Hematopoietic multipotent progenitor cell (in vitro differentiated cells): ENCODE measurements at regions not wholly inside any gene's neighbourhood (a gene's known extent, or its start where the extent isn't known, plus 50 kb on each side); places are given as distances from the start of the nearest gene placed in this dataset.
"Not testable (repeated sequence)": the region's sequence is repeated elsewhere in the genome, so short reads cannot be mapped to it uniquely, and the experiment has no call there.

Experiments
- DNase-seq, 3 donors: peaks; one replicate each; pipeline ENCODE4 v3.0.0-alpha.2; 2011 to 2015; ENCODE audit warnings: low read depth in 2 of 3, low spot score in 2 of 3

GRCh38 chr9:107853461-107853860 lies 363.9 kb upstream of the KLF4 start:
- DNase-seq: no peak

DNA sequence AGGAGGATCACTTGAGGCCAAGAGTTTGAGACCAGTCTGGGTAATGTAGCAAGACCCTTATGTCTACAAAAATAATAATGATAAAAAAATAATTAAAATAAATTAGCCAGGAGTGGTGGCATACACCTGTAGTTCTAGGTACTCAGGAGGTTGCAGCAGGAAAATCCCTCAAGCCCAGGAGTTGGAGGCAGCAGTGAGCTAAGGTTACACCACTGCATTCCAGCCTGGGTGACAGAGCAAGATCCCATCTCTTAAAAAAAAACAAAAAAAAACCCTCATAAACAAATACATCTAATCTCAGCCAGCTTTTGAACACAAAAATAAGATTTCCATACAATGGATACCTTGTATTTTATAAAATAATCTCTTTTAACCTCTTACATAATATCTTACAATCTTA lies 363.3 kb upstream of the KLF4 start:
- no peak for DNase-seq

- no peak for DNase-seq
These were observed 361.1 kb upstream of the KLF4 start for GRCh38 chr9:107850653-107851052.

- peak in 1 of 3 donors; percentile 4 for DNase-seq
These were observed 358.7 kb upstream of the KLF4 start for GRCh38 chr9:107847978-107848964.

- DNase-seq: no peak
These were observed 353.0 kb upstream of the KLF4 start for GRCh38 chr9:107842530-107842929.

DNA sequence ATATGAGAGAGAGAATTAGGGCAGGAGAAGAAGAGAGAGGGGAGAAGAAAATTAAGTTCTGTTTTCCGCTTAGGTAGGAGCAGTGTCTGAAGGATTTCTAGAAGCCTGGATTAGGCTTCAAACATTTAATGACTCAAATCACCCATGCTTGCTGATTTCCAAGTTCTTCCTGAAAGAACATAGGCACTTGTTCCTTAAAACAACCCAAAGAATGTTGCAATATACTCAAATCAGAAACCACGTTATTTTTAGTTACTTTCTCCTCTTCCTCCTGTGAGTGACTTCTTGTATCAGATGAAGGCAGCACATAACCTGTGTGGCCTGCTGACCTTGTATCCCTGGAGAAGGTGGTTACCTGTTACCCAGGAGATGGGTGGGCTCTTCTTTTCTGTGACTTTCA lies 351.5 kb upstream of the KLF4 start:
- no peak for DNase-seq

DNA sequence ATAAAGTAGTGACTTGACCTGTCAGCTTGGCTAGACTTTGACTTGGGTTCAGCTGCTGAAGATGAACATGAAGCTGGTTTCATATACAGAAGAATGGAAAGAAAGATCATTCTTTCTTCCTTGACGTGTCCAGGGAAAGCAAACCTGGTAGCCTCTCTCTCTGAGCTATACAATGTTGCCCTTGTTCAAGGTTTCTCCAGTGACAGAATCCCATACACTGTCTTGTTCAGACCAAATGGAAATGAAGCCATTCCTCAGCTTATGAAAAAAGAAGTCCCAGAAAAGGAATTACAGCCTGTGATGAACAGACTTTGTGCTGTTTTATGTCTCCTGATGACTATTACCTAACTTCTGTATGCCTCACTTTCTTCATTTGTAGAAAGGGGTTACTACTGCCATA lies 349.8 kb upstream of the KLF4 start:
- no peak for DNase-seq

GRCh38 chr9:107838766-107839165 lies 349.2 kb upstream of the KLF4 start:
- no peak for DNase-seq

DNA sequence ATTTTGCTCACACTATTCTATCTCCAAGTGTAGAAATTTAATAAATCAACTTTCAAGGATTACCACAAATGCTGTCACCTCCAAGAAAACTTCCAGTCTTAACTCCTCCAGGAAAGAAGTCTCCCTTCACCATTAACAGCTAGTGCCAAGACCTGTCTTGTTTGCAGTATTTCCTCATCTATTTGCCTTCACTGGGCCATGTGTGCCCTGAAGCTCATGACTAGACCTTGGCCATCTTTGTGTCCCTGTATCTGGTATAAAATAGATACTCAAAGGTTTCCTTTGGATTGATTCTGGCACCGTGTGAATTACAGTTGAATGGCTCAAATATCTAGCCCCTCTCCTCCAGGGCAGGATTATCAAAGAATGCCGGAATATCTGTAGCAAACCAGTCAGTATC lies 346.7 kb upstream of the KLF4 start:
- DNase-seq: no peak

- no peak for DNase-seq
These were observed 343.7 kb upstream of the KLF4 start for GRCh38 chr9:107833295-107833694.

- no peak for DNase-seq
These were observed 343.3 kb upstream of the KLF4 start for GRCh38 chr9:107832871-107833270.

DNA sequence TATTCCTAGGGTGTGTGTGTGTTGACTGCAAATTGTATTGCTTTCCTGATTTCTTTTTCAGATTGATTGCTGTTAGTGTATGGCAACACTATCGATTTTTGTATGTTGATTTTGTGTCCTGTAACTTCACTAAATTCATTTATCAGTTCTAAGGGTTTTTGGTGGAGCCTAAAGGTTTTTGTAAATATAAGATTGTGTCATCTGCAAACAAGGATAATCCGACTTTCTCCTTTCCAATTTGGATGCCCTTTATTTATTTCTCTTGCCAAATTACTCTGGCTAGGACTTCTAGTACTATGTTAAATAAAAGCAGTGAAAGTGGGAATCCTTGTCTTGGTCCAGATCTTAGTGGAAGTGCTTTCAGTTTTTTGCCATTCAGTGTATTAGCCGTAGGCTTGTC lies 340.9 kb upstream of the KLF4 start:
- DNase-seq: no peak

- no peak for DNase-seq
These were observed 338.3 kb upstream of the KLF4 start for GRCh38 chr9:107827884-107828283.

GRCh38 chr9:107827304-107827703 lies 337.7 kb upstream of the KLF4 start:
- no peak for DNase-seq

- DNase-seq: not testable (repeated sequence)
These were observed 337.1 kb upstream of the KLF4 start for GRCh38 chr9:107826688-107826983.

DNA sequence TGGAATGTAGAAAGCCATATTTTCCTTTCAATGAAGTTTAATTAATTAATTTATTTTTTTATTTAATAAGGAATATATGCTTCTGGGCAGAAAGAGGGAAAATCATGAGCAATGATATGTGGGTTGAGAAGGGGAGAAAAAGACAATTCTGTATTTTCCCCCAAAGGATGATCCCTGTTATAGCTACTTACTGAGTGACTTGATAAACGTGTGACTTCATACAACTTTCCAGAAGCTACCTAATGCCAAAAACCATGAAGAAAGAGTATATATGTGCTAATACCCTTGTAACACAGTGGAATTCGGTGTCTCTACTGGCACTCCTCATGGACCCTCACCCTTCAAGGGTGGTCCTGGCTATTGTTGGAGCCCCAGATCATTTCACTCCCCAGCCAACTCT lies 335.0 kb upstream of the KLF4 start:
- no peak for DNase-seq

DNA sequence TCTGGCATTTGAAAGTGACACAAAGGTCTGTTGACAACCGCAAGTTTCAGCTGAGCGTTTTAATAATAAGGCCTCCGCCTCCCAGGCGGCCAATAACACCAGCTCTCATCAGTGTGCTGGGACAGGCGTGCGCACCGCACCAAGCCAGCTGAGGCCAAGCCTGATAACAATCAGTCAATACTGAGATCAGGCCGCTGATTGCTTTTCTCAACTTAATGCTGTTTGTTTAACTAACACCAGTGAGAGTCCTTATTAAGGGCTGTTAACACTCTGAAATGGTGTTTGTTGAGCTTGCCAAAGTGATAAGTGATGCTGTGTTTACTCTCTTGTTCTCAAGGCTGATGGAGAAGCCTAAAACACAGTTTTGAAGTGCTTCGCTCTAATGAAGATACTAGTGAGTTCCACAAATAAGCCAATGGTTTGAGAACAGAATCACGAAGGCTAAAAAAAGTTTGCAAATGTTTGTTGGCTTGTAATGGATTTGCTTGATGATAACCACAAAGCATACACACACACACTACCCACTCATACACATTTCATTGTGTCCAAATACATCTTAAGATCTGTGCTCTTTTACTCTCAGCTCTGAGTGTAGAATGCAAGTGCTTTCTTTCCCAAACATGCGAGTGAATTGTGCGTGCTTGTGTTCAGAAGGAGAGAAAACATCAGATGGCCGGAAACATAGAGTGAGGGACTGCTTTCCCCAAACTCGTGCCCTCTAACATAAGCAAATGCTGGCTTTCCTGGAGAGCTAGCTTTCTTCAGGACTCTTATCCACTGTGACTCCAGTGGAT lies 330.4 kb upstream of the KLF4 start:
- DNase-seq: no peak

DNA sequence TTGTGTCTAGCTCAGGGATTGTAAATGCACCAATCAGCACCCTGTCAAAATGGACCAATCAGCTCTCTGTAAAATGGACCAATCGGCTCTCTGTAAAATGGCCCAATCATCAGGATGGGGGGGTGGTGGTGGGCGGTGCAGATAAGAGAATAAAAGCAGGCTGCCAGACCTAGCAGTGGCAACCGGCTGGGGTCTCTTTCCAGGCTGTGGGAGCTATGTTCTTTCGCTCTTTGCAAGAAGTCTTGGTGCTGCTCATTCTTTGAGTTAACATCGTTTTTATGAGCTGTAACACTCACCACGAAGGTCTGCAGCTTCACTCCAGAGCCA lies 328.9 kb upstream of the KLF4 start:
- DNase-seq: not testable (repeated sequence)

DNA sequence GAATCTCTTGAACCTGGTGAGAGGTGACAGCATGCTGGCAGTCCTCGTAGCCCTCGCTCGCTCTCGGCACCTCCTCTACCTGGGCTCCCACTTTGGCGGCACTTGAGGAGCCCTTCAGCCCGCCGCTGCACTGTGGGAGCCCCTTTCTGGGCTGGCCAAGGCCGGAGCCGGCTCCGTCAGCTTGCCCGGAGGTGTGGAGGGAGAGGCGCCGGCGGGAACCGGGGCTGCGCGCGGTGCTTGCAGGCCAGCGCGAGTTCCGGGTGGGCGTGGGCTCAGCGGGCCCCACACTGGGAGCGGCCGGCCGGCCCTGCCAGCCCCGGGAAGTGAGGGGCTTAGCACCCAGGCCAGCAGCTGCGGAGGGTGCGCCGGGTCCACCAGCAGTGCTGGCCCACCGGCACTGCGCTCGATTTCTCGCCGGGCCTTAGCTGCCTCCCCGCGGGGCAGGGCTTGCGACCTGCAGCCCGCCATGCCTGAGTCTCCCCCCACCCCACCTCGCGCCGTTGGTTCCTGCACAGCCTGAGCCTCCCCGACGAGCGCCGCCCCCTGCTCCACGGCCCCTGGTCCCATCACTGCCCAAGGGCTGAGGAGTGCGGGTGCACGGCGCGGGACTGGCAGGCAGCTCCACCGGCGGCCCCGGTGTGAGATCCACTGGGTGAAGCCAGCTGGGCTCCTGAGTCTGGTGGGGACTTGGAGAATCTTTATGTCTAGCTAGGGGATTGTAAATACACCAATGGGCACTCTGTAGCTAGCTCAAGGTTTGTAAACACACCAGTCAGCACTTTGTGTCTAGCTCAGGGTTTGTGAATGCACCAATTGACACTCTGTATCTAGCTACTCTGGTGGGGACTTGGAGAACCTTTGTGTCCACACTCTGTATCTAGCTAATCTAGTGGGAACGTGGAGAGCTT lies 328.3 kb upstream of the KLF4 start:
- not testable (repeated sequence) for DNase-seq

DNA sequence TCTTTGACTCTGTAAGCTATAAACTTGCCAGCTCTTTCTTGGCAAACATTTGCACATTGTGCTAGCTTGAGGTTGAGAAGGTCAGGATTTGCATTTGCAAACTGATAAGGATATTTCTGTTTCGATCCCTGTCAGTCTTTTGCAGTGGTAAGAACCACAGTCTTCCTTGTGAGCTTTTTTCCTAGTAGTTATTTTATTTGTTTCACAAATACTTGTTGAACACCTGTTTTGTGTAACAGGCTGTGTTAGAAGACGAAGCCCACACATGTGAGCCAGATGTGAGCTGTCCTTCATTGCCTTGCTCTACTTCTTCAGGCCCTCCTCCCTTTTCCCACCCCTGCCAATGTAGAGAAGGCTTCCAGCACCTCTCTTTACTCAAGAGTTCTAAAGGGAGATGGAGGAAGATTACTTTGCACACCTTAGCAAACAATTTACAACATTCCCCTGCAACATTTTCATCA lies 327.0 kb upstream of the KLF4 start:
- DNase-seq: no peak
